Dermis microvascular lymphatic vessel endothelial cell (primary cell): ENCODE measurements at regions not wholly inside any gene's neighbourhood (a gene's known extent, or its start where the extent isn't known, plus 50 kb on each side); places are given as distances from the start of the nearest gene placed in this dataset.

ENCODE experiments used
- DNase-seq, 2 donors: peaks; one replicate each; pipeline versions ENCODE4 v3.0.0 to v3.0.0-alpha.2; 2010; ENCODE audit warnings: low read depth in 2 of 2

DNA sequence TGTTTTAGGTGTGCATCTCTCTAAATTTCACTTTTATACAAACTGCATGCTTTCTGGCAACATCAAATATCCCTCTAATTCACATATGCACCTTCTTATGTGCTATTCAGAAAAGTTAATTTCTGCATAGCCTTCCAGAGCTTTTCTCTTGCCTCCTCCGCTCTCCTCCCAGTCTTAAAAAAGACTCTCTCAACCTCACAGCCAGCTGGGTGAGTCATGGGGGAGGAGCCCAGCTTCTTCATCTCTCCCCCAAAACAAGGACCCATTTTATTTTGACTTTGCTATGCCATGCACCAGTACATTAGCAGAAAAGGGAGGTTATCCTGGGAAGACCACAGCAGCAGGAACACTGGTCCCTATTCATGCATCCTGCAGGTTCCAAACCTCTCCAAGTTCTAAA is 234.4 kb downstream of the KCNA4 start:
- no peak for DNase-seq

DNA sequence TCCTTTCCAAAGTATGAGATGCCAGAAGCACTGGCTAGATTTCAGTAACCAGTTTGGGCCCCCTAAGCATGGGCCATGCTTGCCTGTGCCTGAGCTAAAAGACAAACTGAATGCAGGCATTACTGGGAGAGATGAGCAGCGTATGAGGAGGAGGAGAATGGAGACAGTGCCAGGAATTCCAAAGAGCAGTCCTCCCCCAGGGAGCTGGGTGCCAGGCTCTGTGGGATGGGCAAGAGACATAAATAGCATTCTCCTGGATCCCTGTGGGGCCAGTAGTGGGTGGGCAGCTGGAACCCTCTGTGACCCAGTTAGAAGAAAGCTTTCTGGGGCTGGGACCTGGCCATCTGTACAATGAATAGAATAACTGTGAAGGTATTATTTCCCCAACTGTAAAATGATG is 235.6 kb downstream of the KCNA4 start:
- no peak for DNase-seq

DNA sequence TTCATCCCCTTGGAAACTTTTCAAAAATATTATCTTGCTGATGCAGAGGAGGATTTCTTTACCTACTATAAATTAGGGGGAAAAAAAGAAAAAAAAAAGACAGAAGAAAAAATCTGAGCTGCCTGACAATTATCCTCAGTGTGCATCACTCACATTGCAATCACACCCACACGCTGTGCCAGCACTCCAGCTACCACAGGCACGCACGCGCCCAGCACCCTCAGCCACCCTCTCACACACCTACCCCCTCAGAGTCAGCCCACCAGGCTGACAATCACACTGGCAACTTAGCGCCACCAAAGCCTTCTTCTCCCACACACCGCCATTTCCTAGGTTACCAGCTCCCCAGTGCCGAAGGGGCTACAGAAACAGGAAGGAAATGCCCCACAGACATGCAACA is 236.1 kb downstream of the KCNA4 start:
- DNase-seq, result no peak

DNA sequence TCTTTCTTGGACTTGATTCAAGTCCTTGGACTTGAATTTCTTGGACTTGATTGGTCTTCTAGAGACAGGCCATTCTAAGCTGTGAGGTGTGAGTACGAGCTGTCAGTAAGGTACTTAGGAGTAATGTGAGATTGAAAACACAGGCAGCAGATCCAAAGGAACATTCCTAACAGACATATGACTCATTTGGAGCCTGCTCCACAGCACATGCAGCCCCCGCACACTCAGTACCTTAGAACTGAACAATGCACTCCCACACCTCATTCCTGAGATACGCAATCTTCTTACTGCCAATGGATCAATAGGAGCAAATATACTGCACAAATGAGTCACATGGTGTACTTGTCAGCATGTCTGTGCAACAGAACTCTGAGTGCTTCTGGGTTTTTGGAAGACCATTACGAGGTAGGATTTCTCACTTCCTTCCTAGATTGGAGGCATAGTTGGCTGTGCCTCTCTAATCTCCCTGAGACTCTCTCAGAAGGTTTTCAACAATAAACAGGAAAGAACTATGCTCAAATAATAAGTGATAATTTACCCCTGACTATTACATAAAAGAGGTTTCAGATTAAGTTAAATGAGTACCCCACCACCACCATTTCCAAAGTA is 243.1 kb downstream of the KCNA4 start:
- no peak for DNase-seq

DNA sequence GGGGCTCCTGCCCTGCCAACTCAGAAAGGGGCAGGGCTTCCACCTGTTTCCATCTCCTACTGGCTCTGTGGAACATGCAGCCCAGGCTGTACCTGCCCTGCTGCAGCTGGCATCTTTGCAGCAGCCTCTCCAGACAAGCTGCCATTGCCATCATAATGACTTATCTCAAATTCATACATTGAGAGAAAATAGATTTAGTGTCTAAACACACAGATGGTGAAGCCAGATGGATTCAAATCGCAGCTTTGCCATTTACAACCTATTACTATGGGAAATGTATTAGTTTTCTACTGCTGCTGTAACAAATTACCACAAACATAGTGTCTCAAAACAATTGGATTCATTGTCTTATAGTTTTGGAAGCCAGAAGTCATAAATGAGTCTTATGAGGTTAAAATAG is 260.0 kb downstream of the KCNA4 start:
- DNase-seq, result no peak

DNA sequence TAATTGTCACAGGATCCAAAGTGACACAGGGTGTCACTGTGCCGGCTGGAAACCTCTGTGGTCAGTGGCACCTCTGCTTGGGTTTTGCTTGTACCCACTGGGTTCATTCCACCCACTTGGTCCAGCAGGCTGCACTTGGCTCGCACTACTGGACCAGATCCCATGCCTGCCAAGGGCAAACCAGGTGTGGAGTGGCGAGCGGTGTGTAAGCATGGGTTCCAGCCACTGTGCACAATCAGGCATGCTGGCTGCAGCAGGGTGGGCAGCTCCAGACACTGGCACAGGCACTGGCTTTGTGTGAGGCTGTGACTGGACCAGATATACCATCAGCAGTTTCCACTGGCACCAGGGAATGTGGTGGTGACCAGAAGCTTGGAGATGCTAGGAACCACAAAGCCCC is 261.4 kb downstream of the KCNA4 start:
- no peak for DNase-seq

DNA sequence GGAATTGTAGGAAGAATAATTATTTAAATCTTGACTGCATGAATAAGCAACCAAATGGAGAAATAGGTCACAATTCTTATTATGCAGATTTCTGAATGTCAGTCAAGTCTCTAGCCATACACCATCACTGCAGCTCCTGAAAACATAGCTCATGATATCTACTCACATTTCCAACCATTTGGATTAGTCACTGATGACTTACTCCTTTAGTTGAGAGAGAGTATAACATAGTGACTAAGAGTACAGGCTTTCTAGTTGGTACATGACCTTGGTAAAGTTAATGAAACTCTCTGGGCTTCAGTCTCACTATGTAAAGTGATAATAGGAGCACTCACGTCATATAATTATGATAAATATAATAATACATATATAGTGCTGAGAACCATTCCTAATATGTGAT is 265.2 kb downstream of the KCNA4 start:
- no peak for DNase-seq

DNA sequence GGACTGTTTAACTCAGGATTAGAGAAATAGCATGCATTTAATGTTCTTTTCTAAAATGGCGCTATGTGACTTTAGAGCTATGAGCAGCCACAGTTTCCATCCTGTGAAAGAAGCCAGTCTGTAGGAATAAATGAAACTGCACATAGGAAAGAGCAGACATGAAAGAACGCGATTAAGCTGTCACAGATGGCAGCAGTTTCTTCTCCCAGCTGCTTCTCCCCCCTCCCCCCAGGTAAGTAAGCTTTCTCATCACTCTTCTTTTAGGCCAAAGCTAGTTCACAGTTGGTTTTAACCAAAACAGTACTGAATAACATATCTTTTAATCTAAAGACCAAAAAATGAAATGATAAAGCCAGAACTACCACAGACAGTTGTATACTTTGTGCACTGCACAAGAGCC is 266.4 kb downstream of the KCNA4 start:
- DNase-seq, result no peak

DNA sequence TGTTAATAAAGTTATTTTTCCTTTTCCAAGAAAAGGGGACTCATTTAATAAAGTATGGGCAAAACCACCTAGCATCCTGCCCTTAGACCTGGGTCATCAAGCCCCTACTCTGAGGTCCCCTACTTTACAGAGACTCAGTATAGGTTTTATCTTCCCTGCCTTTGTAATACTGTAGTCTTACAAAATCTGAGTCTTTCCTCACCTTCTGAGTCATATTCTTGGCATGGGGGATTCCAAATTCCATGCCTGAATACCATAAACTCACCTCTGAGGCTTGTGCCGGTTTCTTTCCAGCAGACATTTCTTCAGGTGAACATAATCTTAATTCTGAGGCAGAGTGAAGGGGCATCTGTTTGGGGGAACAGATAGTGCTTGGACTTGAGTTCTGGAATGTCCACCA is 282.5 kb downstream of the KCNA4 start:
- no peak for DNase-seq

DNA sequence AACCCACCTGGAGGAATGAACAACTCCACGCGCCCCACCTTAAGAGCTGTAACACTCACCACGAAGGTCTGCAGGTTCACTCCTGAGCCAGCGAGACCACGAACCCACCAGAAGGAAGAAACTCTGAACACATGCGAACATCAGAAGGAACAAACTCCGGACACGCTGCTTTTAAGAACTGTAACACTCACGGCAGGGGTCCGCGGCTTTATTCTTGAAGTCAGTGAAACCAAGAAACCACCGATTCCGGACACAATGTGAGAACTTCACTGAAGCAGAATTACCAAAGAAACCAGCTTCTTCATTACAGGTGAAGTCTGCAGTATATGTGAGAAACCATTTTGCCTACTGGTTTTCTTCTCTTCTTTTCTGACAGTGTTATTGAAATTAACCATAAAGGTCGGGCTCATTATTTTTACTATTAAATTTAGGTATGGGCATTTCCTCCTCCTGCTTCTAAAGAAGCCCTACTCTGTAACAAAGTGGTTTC is 303.0 kb downstream of the KCNA4 start:
- no peak for DNase-seq

DNA sequence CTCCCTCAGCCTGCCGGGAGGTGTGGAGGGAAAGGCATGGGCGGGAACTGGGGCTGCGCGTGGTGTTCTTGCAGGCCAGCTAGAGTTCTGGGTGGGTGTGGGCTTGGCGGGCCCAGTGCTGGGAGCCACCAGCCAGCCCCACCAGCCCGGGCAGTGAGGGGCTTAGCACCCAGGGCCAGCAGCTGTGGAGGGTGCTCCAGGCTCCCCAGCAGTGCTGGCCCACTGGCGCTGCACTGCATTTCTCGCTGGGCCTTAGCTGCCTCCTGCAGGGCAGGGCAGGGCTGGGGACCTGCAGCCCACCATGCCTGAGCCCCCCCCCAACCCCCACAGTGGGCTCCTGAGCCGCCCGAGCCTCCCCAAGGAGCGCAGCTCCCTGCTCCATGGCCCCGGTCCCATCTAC is 304.2 kb downstream of the KCNA4 start:
- no peak for DNase-seq

DNA sequence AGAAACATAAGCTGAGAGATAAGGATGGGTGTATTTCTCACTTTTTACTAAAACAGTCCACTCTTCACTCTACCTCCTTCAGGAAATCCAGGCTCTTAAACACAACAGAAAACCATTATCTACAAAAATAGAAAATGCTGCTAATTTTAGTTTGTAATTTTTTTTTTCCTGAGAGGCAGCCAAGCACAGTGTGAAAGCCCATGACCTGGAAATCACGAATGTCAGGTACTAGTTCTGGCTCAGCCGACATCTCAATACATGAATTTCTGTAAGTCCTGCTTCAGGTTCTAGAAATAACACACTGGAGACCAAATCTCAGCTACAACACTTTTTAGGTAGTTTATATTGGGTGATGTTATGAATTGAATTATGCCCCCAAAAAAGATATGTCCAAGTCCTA is 308.9 kb downstream of the KCNA4 start:
- DNase-seq, result no peak

DNA sequence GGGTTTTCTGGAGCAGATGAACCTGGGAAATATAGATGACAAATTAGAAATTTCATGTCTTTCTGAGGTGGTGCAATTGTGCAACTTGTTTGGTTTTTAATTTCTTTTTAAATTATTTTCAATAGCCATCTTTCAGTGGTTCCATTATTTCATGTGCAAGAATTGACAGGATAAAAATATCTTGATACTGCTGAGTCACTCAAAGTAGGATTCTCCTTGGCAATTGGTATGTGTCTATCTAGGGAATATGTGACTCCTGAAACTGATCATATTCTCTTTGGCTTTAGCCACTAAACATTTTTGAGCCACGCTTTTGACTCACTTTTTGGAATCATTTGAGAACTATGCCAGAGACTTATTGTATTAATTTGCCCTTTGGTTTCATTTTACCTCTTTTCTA is 331.5 kb downstream of the KCNA4 start:
- DNase-seq, result no peak

DNA sequence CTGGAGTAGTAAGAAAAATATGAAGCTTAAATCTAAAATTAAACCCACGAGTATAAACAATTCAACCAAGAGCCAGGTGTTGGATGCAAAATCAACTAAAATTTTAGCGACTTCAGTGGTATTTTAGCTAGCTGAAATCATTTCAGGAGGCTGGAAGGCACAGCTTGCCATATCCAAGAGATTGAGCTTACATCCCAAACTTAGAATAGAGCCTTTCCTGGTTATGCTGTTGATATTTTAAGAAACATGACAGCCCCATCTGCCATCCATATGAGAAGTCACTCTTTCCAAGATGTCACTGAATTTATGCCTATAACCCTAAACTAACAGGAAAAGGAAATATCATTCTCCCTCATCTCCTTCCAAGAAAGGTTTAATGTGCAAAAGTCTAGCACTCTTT is 334.0 kb downstream of the KCNA4 start:
- DNase-seq, result no peak

DNA sequence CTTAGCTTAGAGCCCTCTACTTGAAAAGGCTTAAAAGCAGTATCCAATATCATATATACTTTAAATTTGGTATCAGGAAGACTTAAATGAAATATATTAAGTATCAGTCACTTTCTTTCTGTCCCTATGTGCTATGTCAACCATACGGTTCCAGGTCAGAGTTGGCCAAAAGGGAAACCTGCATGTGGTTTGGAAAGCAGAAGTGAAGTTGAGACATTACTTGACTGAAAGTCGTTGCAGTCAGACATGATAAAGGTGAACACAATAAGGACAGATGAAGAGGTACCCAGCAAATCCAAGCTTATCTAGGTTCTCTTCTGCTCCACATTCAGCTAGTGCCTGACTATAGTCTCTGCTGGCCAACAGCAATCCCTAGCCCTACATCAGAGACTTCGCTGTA is 336.8 kb downstream of the KCNA4 start:
- DNase-seq, result no peak

DNA sequence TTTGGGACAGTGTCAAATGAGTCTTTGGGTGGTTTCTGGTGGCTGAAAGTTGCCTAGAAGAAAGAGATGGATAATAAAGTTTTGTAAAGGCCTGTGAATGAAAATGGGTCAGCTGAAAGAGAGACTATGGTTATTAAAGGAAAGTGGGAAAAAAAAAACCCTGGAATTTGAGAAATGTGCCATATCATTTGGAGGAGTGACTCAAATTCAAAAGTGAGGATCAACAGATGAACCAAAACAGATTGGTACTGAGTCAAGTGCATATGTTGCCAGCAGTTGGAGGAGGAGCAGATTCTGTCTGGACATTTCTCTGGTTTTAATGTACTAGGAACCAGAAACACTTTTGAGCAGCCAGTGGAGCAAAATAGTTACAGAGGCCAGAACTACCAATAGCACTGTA is 339.8 kb downstream of the KCNA4 start:
- no peak for DNase-seq

DNA sequence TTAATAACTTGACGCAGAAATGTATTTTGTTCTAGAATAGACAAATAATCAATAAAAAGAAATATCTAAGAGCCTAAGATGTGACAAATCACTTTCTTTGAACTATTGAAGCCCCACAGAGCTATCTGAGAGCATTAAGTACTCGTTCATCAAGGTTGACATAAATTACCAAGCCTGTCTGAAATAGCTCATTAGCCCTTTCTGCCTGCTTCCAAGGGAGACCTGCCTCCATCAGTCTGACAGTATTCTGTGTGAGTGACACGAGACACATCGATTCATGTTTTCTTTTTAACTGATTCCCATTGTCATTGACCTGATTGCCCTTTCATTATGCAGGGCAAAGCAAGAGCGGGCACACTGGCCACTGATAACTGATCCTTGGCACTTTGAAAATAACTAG is 347.5 kb downstream of the KCNA4 start:
- no peak for DNase-seq

DNA sequence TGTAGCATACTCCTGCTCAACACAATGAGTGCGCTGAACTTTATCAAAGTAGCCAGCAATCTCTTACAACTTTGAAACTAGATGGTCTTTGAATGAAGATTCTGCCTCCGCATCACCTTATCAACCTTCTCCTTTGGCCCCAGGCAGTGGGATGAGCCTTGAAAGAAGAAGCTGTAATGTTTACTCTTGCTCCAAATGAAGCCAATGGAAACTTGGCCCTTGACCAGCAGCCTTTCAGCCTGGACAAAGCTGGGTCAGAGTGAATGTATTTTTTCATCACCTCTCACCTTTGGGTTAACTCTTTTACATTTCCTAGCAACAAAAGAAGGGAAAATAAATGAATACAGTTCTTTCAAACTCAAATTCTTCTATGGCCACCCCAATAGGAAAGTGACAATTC is 359.1 kb downstream of the KCNA4 start:
- no peak for DNase-seq

DNA sequence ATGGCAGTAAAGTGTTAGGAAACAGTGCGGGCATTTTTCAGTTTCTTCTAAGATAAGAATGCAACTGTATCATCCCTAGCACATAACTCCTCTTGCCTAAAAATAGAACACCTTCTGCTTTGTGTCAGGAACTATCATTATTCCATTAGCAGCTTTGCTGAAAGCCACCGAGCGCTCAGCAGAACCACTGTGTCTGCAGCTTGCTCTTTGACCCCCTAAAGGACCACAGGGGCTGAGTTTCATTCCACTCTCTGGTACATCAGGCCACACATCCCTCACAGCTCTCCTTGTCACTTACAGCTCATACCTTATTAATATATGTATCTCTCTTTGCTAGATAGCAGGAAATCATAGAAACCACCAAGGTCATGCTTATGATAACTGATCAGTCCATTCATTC is 360.2 kb downstream of the KCNA4 start:
- no peak for DNase-seq

DNA sequence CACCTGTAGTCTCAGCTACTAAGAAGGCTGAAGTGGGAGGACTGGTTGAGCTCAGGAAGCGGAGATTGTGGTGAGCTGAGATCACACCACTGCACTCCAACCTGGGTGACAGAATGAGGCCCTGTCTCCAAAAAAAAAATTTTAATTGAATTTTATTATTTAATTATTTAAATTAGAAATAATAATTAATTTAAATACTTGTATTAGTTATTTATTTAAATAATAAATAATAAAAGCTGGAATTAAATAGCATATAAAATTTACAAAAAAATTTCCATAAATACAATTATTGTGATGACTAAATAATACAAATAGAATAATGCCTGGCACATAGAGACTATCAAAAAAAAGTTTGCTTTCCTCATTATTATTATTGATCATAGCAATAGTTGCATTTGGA is 371.5 kb downstream of the KCNA4 start:
- DNase-seq, result no peak

DNA sequence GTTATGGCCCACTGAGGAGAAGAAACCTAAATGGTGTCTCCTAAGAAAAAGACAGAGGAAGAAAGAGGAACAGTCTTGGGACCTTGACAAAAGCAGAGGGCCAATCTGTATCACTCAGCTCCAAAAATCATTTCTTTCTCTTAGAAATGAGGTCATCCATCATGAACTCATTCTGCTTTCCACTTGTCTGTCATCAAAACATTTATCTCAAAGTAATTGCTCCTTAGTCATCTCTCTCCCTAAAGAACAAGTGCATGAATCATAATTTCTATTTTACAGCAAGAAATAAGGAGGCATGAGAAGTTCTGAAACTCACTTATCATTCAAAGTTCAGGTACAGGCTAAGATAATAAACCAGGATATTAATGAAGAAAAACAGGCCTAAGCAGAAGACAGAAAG is 375.6 kb downstream of the KCNA4 start:
- DNase-seq, result no peak

DNA sequence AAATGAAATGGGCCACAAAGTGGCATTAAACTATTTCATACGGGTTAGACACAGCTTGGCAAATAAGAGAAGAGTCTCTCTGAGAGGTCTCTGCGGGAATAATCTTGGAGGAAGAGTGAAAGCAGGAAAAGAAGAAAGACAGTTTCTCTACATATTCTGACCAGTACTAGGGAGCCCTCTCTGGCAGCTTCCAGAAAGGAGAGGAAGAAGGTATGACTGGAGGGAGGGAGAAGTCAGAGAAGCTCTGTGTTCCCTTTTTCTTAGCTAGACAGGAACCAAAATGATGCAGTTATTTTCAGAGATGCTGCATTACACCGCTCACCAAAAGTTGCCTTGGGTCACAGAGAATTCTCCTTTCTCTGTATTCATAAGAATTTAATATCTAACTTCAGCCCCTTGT is 382.1 kb downstream of the KCNA4 start:
- no peak for DNase-seq

DNA sequence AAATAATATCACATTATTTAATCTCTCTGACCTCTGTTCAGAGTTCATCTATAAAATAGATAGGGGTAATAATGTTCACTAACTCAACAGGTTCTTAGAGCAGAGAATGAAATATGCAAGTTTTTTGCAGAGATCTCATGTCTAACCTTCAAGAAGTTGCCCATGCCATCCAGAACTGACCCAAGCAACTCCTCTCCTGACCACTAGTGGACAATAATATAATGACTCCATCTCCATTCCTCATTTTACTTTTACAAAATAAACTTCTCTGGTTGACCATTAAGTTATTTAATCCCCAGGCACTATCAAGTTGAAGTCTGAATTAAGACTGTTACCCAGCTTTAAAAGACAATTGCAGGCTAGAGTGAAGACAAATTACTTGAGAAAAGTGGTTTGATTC is 382.6 kb downstream of the KCNA4 start:
- peak in 1 of 2 donors; percentile 4 for DNase-seq

DNA sequence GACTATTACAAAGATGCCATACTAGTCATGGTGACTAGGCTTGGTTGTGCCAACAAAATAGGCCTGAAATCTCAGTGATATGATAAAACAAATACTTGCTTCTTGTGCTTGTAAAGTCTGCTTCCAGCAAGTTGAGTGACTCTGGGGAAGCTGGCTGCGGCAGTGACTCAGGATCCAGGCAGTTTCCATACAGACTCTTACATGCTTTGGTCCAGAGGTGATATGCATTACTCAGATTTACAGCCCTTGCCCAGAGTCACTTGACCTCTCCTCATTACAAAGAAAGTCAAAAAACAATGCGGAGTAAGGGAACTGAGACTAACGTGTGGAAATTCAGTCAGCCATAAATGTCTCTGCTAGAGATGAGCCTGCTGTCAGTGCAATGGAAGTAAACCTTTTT is 387.5 kb downstream of the KCNA4 start:
- DNase-seq, result no peak
